ENCODE measurements at regions not wholly inside any gene's neighbourhood (a gene's known extent, or its start where the extent isn't known, plus 50 kb on each side); places are given as distances from the start of the nearest gene placed in this dataset.

DNA sequence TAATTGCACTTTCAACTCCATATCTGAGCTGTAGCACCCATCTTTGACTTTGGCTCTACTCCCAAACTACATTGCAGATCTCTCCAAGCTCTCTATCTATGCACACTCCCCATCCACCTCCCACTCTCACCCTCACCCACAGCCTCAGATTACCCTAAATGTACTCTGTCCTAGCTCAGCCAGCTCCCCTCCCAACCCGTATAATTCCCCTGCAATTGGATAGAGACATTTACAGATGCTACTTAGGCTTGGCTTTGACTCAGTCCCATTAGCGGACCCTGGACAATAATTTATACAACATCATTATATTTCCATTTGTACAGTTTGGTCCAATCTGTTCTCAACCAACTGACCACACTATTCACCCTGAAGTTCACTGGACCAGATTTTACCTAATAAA, 338.9 kb upstream of the ANO3 start:
- no peaks in the 10 kb centered on the region for H3K9me2 ChIP-seq (ENCODE audit: insufficient read depth)
- no peaks in the 10 kb centered on the region for H3K79me2 ChIP-seq (ENCODE audit: insufficient read depth)
- TF ChIP-seq EZH2phosphoT487 (IDR thresholded peaks at IDR 0.05; ENCODE audit: insufficient read depth, low read depth) (no peak), EZH2 (IDR thresholded peaks at IDR 0.05; ENCODE audit: insufficient read depth, poor library complexity, severe bottlenecking) (no peak)
- DNase-seq, result no peak
- H3K4me2 ChIP-seq (ENCODE audit: unreplicated experiment), result no peak overlapping the region
- 86 to 87% methylated on average over 2 of the region's 2 CpGs for WGBS, 2 experiments (ENCODE audit: low coverage in 1 of 2, low lambda C conversion rate in 2 of 2, missing lambda C conversion rate in 2 of 2)
- H3F3A ChIP-seq (ENCODE audit: insufficient read depth), result no peaks in the 10 kb centered on the region
- H2AFZ ChIP-seq, result no peak overlapping the region
- no peaks in the 10 kb centered on the region for H3K4me1 ChIP-seq (ENCODE audit: insufficient read depth)
- no peak overlapping the region for H3K27ac ChIP-seq
- in situ Hi-C loops (cut with MboI), result no loop called here
- H3K27me3 ChIP-seq (replicated peaks; ENCODE audit: insufficient read depth), result no peaks in the 10 kb centered on the region
- no peaks in the 10 kb centered on the region for H4K20me1 ChIP-seq (ENCODE audit: insufficient read depth)
- H3K9me3 ChIP-seq (ENCODE audit: low read depth), result no peaks in the 10 kb centered on the region
- no peak overlapping the region for H3K9ac ChIP-seq
- no peak overlapping the region for H3K4me3 ChIP-seq
- no peaks in the 10 kb centered on the region for H3K36me3 ChIP-seq (ENCODE audit: low read depth)

DNA sequence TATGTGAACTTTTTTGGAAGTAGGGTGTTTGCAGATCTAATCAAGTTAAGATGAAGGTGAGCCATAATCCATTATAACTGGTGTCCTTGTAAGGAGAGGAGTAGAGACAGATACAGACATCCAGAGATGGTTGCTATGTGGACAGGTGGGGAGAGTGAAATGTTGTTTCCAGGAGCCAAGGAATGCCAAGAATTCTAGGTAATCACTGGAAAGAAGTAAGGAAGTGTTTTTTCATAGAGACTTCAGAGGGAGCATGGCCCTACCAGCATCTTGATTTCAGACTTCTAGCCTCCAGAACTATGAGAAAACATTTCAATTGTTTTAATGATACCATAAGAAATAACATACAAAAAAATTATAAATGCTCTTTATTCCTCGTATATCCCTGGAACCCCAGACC, 320.5 kb upstream of the ANO3 start:
- Histone ChIP-seq H3K36me3 (ENCODE audit: low read depth) (no peaks in the 10 kb centered on the region), H3K4me1 (ENCODE audit: insufficient read depth) (no peaks in the 10 kb centered on the region), H3F3A (ENCODE audit: insufficient read depth) (no peaks in the 10 kb centered on the region), H3K4me3 (no peak overlapping the region), H3K4me2 (ENCODE audit: unreplicated experiment) (no peak overlapping the region), H3K9ac (no peak overlapping the region), H3K27ac (no peak overlapping the region), H3K9me2 (ENCODE audit: insufficient read depth) (no peaks in the 10 kb centered on the region), H2AFZ (no peak overlapping the region), H3K79me2 (ENCODE audit: insufficient read depth) (no peaks in the 10 kb centered on the region), H3K27me3 (replicated peaks; ENCODE audit: insufficient read depth) (no peaks in the 10 kb centered on the region; the same call in 1 of the 2 replicates), H4K20me1 (ENCODE audit: insufficient read depth) (no peaks in the 10 kb centered on the region), H3K9me3 (ENCODE audit: low read depth) (no peaks in the 10 kb centered on the region)
- in situ Hi-C loops (cut with MboI), result no loop called here
- 74 to 75% methylated on average over 1 of the region's 1 CpG for WGBS, 2 experiments (ENCODE audit: low coverage in 1 of 2, low lambda C conversion rate in 2 of 2, missing lambda C conversion rate in 2 of 2)
- TF ChIP-seq EZH2 (IDR thresholded peaks at IDR 0.05; ENCODE audit: insufficient read depth, poor library complexity, severe bottlenecking) (no peak), EZH2phosphoT487 (IDR thresholded peaks at IDR 0.05; ENCODE audit: insufficient read depth, low read depth) (no peak)
- no peak for DNase-seq

DNA sequence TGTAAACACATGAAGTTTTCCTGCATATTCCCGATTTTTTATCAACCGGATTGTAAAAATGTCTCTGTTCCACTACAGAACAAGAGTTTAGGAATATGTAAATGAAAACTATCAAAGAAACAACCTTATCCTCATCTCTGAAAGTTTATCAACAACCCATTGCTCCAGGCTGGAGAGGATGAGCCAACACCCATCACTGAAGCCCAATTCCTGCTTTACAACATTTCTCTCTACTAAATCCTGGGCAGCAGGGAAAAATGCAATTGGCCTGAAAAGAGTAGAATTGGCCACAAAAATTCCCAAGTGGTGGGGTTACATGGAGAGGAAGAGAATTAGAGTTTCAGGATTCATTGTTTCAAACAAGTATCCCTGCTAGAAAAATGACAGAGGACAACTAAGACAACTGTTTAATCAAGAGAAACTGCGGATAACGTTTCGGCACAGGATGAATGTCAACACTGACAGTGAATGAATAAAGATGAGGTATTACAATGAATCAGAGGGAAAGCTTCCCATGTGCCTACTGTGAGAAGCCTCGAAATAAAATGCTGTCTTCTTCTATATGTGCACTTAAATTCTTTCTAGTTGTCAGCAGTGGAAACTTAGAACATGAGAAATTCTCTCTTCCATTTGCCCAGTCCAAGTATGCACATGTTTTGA, 317.3 kb upstream of the ANO3 start:
- H3K79me2 ChIP-seq (ENCODE audit: insufficient read depth), result no peaks in the 10 kb centered on the region
- no peaks in the 10 kb centered on the region for H3K9me2 ChIP-seq (ENCODE audit: insufficient read depth)
- H3K4me1 ChIP-seq (ENCODE audit: insufficient read depth), result no peaks in the 10 kb centered on the region
- H3K36me3 ChIP-seq (ENCODE audit: low read depth), result no peaks in the 10 kb centered on the region
- in situ Hi-C loops (cut with MboI), result no loop called here
- no peak overlapping the region for H3K4me2 ChIP-seq (ENCODE audit: unreplicated experiment)
- H4K20me1 ChIP-seq (ENCODE audit: insufficient read depth), result no peaks in the 10 kb centered on the region
- 88 to 93% methylated on average over 6 of the region's 6 CpGs for WGBS, 2 experiments (ENCODE audit: low coverage in 1 of 2, low lambda C conversion rate in 2 of 2, missing lambda C conversion rate in 2 of 2)
- no peak overlapping the region for H2AFZ ChIP-seq
- H3K9ac ChIP-seq, result no peak overlapping the region
- no peaks in the 10 kb centered on the region for H3K9me3 ChIP-seq (ENCODE audit: low read depth)
- no peaks in the 10 kb centered on the region for H3F3A ChIP-seq (ENCODE audit: insufficient read depth)
- H3K27ac ChIP-seq, result no peak overlapping the region
- no peak overlapping the region for H3K4me3 ChIP-seq
- no peak for DNase-seq
- H3K27me3 ChIP-seq (replicated peaks; ENCODE audit: insufficient read depth), result no peaks in the 10 kb centered on the region; the same call in 1 of the 2 replicates
- no peak for TF ChIP-seq EZH2phosphoT487 (IDR thresholded peaks at IDR 0.05; ENCODE audit: insufficient read depth, low read depth)
- no peak for TF ChIP-seq EZH2 (IDR thresholded peaks at IDR 0.05; ENCODE audit: insufficient read depth, poor library complexity, severe bottlenecking)

DNA sequence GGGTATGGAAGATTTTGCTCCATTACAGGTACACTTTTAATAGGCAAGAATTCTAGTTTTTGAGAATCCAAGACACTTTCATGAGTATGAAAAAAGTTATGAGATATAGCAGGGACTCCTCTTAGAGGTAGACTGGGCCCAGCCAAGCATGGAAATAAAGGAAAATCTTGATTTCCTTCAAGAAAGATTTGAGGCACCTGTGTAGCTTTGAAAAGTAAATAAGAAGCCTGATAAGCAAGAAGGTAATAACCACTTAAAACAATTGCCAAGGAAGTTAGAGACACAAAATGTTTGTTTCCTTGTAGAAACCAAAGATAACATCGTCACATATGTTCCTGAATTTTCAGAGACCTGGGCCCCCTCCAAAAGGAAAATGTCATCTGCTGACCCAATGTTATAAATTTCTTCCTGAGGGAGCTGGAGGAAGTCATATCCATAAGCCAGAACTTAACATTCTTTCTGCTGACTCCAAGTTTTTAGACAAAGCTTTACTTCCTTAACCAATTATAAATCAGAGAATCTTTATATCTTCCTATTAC, 314.5 kb upstream of the ANO3 start:
- no peak overlapping the region for H3K27ac ChIP-seq
- H3K4me2 ChIP-seq (ENCODE audit: unreplicated experiment), result no peak overlapping the region
- H2AFZ ChIP-seq, result no peak overlapping the region
- no peaks in the 10 kb centered on the region for H3K36me3 ChIP-seq (ENCODE audit: low read depth)
- TF ChIP-seq EZH2 (IDR thresholded peaks at IDR 0.05; ENCODE audit: insufficient read depth, poor library complexity, severe bottlenecking), result no peak
- TF ChIP-seq EZH2phosphoT487 (IDR thresholded peaks at IDR 0.05; ENCODE audit: insufficient read depth, low read depth), result no peak
- H3K79me2 ChIP-seq (ENCODE audit: insufficient read depth), result no peaks in the 10 kb centered on the region
- no peak overlapping the region for H3K9ac ChIP-seq
- H3K4me3 ChIP-seq, result no peak overlapping the region
- 57 to 58% methylated on average over 1 of the region's 1 CpG for WGBS, 2 experiments (ENCODE audit: low coverage in 1 of 2, low lambda C conversion rate in 2 of 2, missing lambda C conversion rate in 2 of 2)
- no peaks in the 10 kb centered on the region for H4K20me1 ChIP-seq (ENCODE audit: insufficient read depth)
- H3K27me3 ChIP-seq (replicated peaks; ENCODE audit: insufficient read depth), result no peaks in the 10 kb centered on the region; the same call in 1 of the 2 replicates
- H3K4me1 ChIP-seq (ENCODE audit: insufficient read depth), result no peaks in the 10 kb centered on the region
- no peaks in the 10 kb centered on the region for H3K9me2 ChIP-seq (ENCODE audit: insufficient read depth)
- no peaks in the 10 kb centered on the region for H3F3A ChIP-seq (ENCODE audit: insufficient read depth)
- in situ Hi-C loops (cut with MboI), result no loop called here
- DNase-seq, result no peak
- H3K9me3 ChIP-seq (ENCODE audit: low read depth), result no peaks in the 10 kb centered on the region

All from GM23248 (cell line).